GM18511 (cell line): ENCODE measurements at regions not wholly inside any gene's neighbourhood (a gene's known extent, or its start where the extent isn't known, plus 50 kb on each side); places are given as distances from the start of the nearest gene placed in this dataset.
A peak's percentile ranks its signal among the peaks of the same experiment; 100 is the strongest.

Experiments
- ATAC-seq: cut with Tn5 transposase; IDR thresholded peaks from one replicate; pipeline ENCODE4 v1.9.1; 2021; ENCODE audit warnings: mild to moderate bottlenecking, moderate library complexity; ENCODE audit not compliant: unreplicated experiment

DNA sequence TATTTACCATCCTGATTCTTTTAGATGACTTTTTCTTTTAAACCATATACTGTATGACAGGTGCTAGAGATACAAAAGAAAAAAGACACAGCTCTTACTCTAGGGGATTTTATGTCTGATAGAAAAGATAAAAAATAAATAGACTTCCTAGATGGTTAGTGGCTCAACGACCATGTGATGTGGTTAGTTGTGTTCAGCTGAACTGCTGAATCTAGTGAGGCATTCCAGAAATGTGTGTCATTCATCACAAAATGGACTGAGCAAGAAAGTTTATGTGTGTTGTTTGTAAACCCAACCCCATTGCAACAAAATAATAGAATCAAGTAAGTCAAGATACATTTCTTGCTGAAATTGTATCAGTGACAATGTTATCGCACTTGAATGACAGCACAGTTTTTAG, 205.8 kb upstream of the LYPLAL1 start:
- no peak for ATAC-seq

DNA sequence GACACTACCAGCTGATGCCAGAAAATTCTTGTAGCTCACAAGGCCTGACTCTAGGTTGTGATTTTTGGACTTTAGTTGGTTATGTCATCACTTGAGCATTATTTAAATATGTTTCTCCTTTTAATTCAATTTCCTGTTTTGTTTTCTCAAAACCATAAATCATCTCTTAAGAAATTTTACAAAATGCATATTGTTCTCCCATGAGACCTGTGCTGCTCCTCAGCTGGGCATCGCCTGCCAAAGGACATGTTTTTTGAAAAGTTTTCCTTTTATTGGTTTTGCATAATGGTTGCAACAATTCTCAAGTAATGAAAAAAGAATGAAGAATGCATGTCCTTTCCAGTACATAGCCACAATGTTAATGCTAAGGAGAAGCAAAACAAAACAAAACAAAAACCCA, 204.7 kb upstream of the LYPLAL1 start:
- no peak for ATAC-seq

DNA sequence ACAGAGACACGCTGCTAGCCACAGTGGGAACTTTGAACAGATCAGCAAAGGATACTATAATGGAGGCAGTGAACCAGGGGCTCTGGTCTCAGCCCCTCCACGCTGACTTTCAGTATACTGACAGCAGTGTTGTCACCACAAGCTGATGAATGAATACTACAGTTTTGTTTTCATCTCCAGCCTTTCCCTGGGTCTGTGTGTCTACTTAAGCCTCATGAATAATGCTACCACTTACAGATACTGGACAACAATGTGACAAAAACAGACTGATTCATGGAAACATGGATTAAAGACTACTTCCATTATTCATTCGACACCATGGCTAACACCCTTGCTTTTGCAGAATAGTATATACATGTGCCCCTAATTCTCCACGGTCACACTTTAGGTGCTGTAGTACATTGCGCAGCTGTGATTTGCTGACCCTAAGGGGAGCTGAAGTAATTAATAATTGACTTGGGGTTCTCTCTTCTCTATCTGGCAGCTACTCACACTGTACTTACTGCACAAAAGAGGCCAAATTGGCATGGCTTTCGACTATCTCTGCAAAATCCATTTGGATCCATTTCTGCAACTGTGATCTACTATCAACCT, 203.2 kb upstream of the LYPLAL1 start:
- ATAC-seq: no peak

DNA sequence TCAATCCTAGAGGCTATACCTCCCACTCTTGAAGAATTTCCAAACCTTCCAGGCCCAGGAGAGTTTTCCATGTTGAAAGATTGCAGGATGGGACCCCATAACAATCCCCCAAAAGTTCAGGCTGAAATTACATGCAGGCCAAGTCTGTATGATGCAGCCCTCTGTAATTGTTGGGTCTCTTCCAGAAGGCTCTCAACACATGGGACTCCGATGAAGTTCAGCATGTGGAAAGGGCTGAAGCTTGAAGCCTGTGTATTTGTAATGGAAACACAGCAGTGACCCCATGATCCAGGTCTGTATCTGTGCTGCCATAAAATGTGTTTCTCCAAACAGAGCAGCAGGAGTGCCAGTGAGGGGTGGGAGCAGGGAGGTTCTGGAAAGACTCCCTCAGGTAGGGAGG, 202.5 kb upstream of the LYPLAL1 start:
- ATAC-seq: no peak

DNA sequence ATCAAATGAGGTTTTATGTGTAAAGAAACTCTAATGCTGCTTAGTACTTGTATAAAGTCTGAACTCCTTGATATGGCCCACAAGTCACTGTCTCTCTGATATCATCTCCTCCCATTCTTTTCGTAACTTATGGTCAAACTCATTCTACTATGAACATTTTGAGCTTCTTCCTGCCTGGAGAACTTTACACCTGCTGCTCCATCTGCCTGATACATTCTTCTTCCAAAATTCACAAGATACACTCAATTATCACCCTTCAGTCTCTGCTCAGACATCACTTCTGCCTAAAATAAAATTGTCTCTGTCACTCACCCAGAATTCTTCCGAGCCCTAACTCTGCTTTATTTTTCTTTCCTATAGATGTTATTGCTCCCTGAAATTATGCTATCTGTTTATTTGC, 192.8 kb upstream of the LYPLAL1 start:
- no peak for ATAC-seq

DNA sequence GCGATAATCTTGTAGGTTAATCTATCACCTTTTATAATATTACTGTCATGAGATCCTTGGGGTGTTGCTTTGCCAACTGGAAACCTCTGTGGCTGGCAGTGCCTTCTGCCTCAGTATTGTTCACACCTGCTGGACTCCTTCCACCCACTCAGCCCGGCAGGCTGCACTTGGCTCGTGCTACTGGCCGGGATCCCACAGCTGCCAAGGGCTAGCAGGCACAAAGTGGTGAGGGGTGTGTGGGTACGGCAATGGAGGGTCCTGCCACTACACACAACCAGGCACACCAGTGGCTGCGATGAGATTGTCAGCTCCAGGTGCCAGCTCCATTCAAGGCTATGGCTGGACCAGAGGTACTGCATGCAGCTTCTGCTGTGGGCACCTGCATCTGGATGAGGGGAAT, 191.2 kb upstream of the LYPLAL1 start:
- ATAC-seq: no peak

DNA sequence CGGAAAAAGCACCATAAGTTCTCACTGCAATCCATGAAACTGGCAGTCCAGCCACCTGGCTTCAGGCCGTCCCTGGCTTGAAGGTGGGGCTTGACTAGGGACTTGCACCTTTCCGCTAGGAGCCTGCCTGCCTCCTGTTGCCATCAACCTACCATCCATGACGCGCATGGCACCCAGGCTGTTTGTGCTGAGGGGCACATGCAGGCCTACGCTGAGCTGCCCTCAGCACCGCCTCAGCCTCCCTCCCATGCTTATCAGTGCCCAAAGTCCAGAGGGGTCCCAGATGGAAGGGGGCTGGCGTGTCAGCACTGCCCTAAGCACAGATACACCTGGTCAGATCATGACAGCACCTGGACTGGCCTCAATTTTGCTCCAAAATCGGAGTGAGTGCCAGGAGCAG, 190.2 kb upstream of the LYPLAL1 start:
- no peak for ATAC-seq

DNA sequence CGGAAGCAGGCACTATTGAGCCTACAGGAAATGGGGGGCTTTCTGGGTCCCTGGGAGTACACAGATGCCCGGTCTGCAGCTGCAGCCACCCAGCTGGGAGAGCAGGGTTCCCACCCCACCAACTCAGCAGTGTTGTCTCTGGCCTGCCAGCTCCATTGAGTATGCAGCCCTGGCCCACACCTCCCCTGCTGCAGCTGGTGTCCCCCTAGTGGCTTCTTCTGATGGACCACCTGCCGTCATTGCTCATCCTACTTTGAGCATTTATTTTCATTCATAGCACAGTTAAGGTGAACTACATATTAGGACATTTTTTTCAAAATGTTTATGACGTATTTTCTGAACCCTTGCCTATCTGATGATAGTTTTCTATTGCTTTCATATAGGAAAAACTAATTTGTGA, 189.8 kb upstream of the LYPLAL1 start:
- peak; percentile 72 for ATAC-seq

DNA sequence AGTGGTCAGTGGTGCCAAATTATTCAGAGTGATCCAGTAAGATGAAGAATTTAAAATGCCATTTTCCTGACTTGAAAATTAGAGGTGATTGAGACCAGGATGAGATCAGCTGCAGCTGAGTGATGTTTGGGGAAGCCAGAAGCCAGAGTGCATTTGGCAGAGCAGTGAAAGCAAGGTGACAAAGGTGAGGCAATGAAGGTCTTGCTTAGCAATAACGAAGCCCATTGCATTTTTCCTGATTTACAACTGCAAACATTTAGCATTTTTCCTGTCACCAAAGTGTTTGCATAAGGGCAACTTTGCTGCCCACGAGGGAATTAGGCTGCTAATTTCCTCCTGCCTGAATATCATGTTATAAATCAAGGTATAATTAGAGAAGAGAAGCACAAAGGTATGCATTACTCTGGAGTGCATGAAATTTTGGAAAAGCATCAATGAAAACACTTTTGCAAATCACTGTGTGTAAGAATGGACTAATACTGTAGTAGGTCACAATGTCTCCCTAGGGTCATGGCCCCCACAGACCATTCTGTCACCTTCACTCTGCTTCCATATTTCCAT, 188.2 kb upstream of the LYPLAL1 start:
- no peak for ATAC-seq

DNA sequence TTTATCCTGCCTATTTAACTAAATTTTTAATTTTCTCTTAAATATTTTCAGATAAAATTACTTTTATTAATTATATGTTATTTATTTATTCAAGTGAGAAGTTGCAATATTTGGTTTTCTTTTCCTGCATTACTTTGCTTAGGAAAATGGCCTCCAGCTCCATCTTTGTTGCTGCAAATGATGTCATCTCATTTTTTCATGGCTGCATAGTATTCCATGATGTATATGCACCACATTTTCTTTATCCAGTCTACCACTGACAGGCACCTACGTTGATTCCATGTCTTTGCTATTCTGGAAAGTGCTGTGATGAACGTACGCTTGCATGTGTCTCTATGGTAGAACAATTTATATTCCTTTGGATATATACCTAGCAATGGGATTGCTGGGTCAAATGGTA, 186.9 kb upstream of the LYPLAL1 start:
- ATAC-seq: no peak

DNA sequence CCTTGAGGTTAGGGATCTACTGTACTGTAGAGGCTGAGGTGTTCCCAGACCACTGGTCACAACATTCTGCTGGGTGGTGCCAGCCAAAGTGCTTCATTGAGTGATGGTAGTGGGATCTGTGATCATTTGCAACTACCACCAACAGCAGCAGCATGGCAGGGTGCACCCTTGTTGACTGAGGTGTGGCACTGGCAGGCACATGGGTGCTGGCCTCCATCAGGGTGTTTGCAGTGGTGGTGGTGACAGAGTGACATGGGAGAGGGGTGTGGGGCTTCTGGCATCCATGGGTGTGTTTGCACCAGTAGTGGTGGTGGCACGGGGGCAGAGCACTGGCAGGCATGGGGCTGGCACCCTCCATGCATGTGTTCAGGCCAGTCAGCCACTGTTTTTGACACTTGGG, 183.7 kb upstream of the LYPLAL1 start:
- ATAC-seq: no peak

DNA sequence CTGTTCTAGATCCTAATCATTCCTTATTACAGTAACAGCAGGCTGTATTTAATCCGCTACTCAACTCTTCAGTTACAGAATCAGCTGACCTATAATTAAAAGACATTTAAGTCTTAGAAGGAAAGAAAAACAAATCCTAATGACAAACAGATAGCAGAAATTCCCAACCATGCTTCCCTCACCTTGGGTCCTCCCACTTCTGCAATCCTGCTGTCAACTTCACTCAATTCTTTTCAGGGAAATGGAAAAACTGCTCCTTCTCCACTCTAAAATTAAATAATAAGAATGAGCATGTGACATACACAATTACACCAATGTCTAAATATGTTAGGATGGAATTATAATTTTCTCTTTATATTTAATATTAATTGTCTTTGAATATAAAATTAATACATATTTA, 182.6 kb upstream of the LYPLAL1 start:
- no peak for ATAC-seq

DNA sequence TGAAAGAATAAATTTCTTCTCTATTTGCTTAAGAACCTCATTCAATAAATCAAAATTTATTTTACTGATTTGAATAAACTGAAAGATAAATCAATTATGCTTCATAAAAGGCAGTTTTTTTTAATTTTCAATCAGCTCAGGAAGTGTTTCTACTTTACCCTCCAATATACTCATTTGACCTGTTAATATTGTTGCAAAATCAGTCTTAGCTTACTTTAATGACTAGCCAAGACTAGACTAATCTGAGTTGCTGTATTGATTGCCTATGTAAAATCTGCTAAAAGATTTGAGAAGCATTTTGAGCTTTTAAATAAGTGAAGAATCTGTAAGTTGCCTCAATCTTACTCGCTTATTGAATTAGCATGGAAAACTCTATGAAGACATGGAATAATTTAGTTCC, 179.1 kb upstream of the LYPLAL1 start:
- ATAC-seq: no peak

DNA sequence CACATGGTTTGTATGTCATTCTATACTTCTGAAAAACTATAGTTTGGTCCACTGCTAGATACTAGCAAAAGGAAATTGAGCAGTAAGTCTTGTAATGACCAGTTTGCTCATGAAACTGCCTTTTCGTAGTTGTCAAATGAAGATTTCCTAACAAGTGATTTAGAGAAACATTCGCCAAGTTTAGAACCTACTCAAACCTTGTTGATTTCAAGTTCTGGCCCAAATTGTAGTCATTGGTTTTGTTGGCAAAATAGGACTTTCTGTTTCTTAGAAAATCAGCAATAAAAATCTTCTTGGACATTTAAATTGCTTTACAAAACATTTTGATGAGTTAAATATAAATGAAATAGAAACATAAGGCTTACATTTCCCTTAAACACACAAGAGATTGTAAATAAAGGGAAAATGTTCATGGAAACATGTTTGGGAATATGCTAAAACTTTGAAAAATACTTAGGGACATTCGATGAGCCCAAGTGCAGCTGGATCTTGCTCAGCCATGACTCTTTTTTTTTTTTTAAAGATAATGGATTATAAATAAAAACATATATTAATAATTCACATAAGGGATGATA, 178.5 kb upstream of the LYPLAL1 start:
- no peak for ATAC-seq

DNA sequence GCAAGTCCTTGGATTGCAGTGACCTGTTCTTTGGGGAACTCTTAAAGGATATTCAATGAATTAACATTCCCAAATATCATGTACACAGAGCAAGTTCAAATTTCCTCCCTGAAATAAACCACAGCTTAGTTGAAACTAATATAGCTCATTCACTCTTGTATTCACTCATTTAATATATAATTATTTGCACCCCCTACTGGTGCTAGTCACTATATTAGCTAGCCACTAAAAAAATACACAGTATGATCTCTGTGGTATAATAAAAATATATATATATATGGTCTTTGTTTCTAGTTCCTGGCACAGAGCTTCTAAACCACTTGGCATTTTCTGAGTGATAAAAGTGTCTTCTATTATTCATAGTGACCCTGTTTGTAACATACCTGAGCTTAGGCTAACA, 177.3 kb upstream of the LYPLAL1 start:
- ATAC-seq: no peak

DNA sequence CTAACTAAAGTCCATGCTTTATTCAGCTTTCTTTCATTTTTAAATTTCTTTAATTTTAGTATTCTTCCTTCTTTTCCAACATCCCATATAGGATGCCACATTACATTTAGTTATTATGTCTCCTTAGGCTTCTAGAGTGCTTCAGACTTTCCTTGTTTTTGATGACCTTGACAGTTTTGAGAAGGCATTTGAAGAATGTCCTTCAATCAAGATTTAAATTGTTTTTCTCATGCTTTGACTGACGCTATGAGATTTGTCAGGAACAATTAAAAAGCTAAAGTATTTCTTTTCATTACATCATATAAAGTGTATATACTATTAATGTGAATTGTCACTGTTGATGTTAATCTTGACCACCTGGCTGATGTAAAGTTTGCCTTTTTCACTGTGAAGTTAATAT, 173.7 kb upstream of the LYPLAL1 start:
- ATAC-seq: no peak

DNA sequence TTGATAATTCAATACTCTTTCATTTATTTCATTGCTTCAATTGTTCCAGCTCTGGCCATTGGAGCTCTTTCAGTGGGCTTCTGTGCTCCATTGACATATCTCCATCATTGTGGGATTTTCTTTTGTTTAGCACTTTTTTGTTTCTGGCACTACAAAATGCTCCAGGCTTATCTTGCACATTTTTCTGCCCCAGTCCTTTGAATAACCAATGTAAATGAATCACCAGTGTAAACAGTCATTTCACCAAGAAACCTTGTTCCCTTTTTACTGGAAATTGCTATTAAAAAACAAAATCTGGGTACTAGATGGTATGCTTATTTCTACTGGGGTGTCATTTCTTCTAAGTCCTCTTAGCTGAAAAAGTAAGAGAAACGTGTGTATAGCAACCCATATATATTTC, 173.0 kb upstream of the LYPLAL1 start:
- no peak for ATAC-seq

DNA sequence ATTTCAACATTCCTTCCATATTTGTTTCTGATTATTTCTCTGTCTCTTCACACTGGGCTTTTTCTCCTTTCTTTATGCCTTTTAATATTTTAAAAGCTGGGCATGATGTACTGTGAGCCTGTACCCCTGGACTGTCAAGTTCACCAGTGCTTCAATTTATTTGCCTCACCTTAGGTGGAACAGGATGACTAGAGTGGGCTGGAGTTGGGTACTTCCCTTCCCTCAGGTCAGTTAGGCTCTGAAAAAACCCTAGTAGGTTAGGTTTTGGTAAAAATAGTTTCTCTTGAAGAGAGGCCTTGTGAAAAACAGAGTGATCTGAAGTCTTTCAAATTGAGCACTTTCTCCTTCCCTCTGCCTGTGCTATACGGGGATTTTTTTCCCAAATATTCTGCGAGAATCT, 163.0 kb upstream of the LYPLAL1 start:
- ATAC-seq: no peak

DNA sequence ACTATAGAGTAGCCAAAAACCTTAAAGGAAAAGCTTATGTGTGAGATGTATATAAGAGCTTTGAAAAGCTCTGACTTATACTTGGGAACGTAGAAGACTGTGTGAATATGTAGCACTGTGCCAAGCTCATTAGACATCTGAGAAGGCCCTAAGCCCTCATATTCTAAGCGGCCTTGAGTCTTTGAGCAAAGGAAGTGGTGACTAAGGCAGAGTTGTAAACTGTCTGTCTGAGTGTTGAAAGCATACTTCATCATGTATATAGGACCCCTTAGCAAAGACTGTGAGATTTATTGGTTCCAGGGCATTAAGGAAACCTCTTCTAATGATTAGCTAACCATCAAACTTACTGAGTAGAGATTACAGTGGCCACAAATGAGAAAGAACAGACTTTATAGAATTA, 153.3 kb upstream of the LYPLAL1 start:
- no peak for ATAC-seq

DNA sequence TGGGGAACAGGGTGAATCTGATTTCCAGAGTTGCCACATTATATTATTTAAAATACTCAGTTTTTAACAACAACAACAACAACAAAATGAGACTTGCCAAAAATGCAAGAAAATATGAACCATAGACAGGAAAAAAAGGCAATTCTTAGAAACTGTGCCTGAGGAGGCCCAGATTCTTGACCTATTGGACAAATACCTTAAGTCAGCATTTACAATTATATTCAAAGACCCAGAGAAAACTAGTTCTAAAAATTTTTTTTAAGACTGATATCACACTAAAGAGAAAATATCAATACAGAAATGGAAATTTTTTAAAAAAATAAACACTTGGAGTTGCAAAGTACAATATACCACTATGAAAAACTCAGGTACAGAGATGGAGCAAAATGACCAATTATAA, 152.8 kb upstream of the LYPLAL1 start:
- no peak for ATAC-seq

DNA sequence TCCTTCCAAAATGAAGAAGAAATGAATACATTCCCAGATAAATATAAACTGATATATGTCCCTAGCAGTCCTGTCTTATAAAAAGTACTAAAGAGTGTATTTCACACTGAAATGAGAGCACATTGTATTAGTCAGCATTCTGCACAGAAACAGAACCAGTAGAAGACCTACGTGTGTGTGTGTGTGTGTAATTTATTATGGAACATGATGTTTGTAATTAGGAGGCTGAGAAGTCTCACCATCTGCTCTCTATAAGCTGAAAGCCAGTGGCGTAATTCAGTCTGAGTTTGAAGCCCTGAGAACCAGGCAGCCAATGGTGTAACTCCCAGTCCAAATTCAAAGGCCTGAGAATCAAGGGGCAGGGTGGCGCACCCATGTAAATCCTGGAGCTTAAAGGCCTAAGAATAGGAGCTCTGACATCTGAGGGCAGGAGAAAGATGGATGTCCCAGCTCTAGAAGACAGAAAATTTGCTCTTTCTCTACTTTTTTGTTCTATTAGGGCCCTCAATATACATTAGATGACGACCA, 146.5 kb upstream of the LYPLAL1 start:
- ATAC-seq: no peak

DNA sequence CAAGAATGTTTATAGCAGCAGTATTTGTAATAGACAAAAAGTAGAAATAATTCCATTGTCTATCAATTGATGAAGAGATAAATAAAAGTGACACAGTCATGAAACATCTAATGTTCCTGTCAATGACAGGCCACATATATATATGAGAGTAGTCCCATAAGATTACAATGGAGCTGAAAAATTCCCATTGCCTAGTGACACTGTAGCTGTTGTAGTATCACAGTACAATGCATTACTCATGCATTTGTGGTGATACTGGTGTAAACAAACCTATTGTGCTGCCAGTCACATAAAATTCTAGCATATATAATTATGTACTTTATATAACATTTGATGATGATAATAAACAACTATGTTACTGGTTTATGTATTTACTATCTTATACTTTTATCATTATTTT, 141.9 kb upstream of the LYPLAL1 start:
- ATAC-seq: no peak

DNA sequence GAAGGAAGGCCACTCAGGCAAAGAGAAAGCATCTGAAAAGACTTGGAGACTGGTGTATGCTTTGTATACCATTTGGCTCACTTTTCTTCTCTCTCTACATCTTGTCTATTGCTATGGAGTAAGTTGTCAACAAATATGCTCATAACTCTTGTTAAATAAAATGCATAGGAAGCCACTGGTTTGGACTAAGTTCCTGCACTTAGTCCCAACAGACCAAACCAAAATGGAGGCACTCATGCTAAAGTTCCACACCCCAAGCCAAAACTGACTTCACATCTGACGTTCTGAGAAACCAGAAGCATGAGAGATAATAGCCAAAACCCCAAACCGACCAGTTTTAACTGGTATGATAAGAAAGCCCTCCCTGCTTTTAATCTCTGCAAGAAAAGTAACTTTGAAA, 135.3 kb upstream of the LYPLAL1 start:
- ATAC-seq: no peak
